ENCODE measurements at regions not wholly inside any gene's neighbourhood (a gene's known extent, or its start where the extent isn't known, plus 50 kb on each side); places are given as distances from the start of the nearest gene placed in this dataset.

DNA sequence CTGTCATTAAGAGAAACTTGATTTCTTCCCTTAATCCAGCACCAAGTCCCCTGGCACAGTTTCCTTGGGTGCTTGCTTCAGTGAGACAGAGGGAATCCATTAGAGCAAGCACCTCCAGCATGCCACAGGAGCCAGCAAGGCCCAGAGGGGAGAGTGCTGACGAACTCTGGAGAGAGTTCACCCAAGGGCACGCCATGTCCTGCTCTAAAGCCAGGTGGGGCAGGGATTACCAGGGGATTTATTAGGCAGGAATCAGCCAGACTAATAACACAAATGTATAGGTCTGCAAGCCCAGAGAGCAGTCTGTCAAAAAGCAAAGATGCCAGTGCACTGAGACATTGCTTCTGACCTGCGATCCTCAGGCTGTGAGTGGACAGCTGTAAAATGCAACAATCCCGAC is 155.4 kb upstream of the SYNDIG1 start:
- H3K36me3 ChIP-seq, result no peaks in the 10 kb centered on the region
- ATAC-seq (ENCODE audit: low FRiP score in 2 of 2) (no peak), DNase-seq (no peak)
- no peak for TF ChIP-seq EP300 (IDR thresholded peaks at IDR 0.05)
- no peak for TF ChIP-seq POLR2A (IDR thresholded peaks at IDR 0.05)
- no peak for TF ChIP-seq CTCF (IDR thresholded peaks at IDR 0.05)
- no peak for TF ChIP-seq POLR2AphosphoS5 (IDR thresholded peaks at IDR 0.05)
- no peaks in the 10 kb centered on the region for H3K9me3 ChIP-seq
- H3K27me3 ChIP-seq, result no peaks in the 10 kb centered on the region
- no peaks in the 10 kb centered on the region for H3K4me1 ChIP-seq
- H3K27ac ChIP-seq, result no peak overlapping the region
- 80 to 86% methylated on average over 2 to 4 of the region's 4 CpGs for WGBS, 2 donors
- no peak overlapping the region for H3K4me3 ChIP-seq

DNA sequence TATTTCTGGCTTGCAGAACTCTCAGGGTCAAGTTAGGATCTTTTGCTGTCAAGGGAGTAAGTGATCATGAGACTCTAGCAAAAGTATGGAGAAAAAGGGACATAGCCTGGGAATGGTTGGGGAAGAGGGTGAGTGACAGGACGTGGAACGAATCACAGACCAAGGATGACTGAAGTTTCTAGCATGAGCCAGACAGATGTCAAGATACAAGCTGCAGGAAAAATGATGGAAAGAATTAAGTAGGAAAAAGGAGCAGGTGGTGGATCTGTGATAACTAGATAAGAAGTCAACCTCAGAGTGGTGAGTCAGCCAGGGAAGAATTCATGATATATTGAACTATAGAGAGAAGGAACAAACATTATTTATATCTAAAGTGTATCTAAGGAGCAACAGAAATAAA is 159.8 kb upstream of the SYNDIG1 start:
- 70 to 81% methylated on average over 2 of the region's 2 CpGs for WGBS, 2 donors
- Histone ChIP-seq H3K9me3 (no peaks in the 10 kb centered on the region), H3K36me3 (no peaks in the 10 kb centered on the region), H3K4me3 (no peak overlapping the region), H3K27me3 (no peaks in the 10 kb centered on the region), H3K4me1 (no peaks in the 10 kb centered on the region), H3K27ac (no peak overlapping the region)
- ATAC-seq (ENCODE audit: low FRiP score in 2 of 2), result no peak
- no peak for DNase-seq
- no peak for TF ChIP-seq POLR2A (IDR thresholded peaks at IDR 0.05)
- no peak for TF ChIP-seq EP300 (IDR thresholded peaks at IDR 0.05)
- TF ChIP-seq CTCF (IDR thresholded peaks at IDR 0.05), result no peak
- no peak for TF ChIP-seq POLR2AphosphoS5 (IDR thresholded peaks at IDR 0.05)

GRCh38 chr20:24305371-24305770 is 164.1 kb upstream of the SYNDIG1 start:
- no peaks in the 10 kb centered on the region for H3K9me3 ChIP-seq
- 47 to 56% methylated on average over 6 of the region's 6 CpGs for WGBS, 2 donors
- no peak overlapping the region for H3K27ac ChIP-seq
- no peak overlapping the region for H3K4me3 ChIP-seq
- no peak for TF ChIP-seq EP300 (IDR thresholded peaks at IDR 0.05)
- TF ChIP-seq POLR2A (IDR thresholded peaks at IDR 0.05), result no peak
- TF ChIP-seq CTCF (IDR thresholded peaks at IDR 0.05), result no peak
- TF ChIP-seq POLR2AphosphoS5 (IDR thresholded peaks at IDR 0.05), result no peak
- H3K27me3 ChIP-seq, result no peaks in the 10 kb centered on the region
- DNase-seq (no peak), ATAC-seq (ENCODE audit: low FRiP score in 2 of 2) (no peak)
- no peaks in the 10 kb centered on the region for H3K36me3 ChIP-seq
- no peaks in the 10 kb centered on the region for H3K4me1 ChIP-seq

GRCh38 chr20:24304291-24304690 is 165.1 kb upstream of the SYNDIG1 start:
- TF ChIP-seq POLR2A (IDR thresholded peaks at IDR 0.05) (no peak), EP300 (IDR thresholded peaks at IDR 0.05) (no peak), CTCF (IDR thresholded peaks at IDR 0.05) (no peak), POLR2AphosphoS5 (IDR thresholded peaks at IDR 0.05) (no peak)
- no peaks in the 10 kb centered on the region for H3K9me3 ChIP-seq
- no peaks in the 10 kb centered on the region for H3K4me1 ChIP-seq
- H3K4me3 ChIP-seq, result no peak overlapping the region
- WGBS, 2 donors, result 77 to 85% methylated on average over 2 of the region's 2 CpGs
- DNase-seq (no peak), ATAC-seq (ENCODE audit: low FRiP score in 2 of 2) (no peak)
- H3K27me3 ChIP-seq, result no peaks in the 10 kb centered on the region
- H3K27ac ChIP-seq, result no peak overlapping the region
- H3K36me3 ChIP-seq, result no peaks in the 10 kb centered on the region

- no peaks in the 10 kb centered on the region for H3K9me3 ChIP-seq
- TF ChIP-seq EP300 (IDR thresholded peaks at IDR 0.05) (no peak), POLR2AphosphoS5 (IDR thresholded peaks at IDR 0.05) (no peak), CTCF (IDR thresholded peaks at IDR 0.05) (no peak), POLR2A (IDR thresholded peaks at IDR 0.05) (no peak)
- ATAC-seq (ENCODE audit: low FRiP score in 2 of 2), result no peak
- H3K27ac ChIP-seq, result no peak overlapping the region
- no peak overlapping the region for H3K4me3 ChIP-seq
- H3K4me1 ChIP-seq, result no peaks in the 10 kb centered on the region
- WGBS, 2 donors, result 80 to 83% methylated on average over 11 to 14 of the region's 14 CpGs
- no peaks in the 10 kb centered on the region for H3K36me3 ChIP-seq
- peak in 1 of 2 donors; percentile 30 for DNase-seq
- H3K27me3 ChIP-seq, result no peaks in the 10 kb centered on the region
Measured at GRCh38 chr20:24303393-24304170, 165.8 kb upstream of the SYNDIG1 start.

Data from upper lobe of left lung (tissue), 6 donors.